RWPE2 (cell line): ENCODE measurements at regions not wholly inside any gene's neighbourhood (a gene's known extent, or its start where the extent isn't known, plus 50 kb on each side); places are given as distances from the start of the nearest gene placed in this dataset.

Source experiments
- ATAC-seq: fragments of 200-7000 bp; cut with Tn5 transposase; 3 replicates; pipeline ENCODE4 v1.9.1; 2021; ENCODE audit warnings: low read depth
- DNase-seq: peaks from one replicate; pipeline ENCODE4 v3.0.0-alpha.2; 2020; ENCODE audit warnings: low spot score
- H3K27ac ChIP-seq: fragments of 450-650 bp; 2 replicates; pipeline ENCODE4 v1.5.1; 2017; ENCODE audit warnings: mild to moderate bottlenecking; ENCODE audit not compliant: poor library complexity, severe bottlenecking
- H3K27me3 ChIP-seq: fragments of 250-450 bp; sonication (Bioruptor Pico); 2 replicates; pipeline ENCODE4 v1.5.1; 2021; ENCODE audit warnings: mild to moderate bottlenecking, moderate library complexity; ENCODE audit not compliant: insufficient read depth, poor library complexity, severe bottlenecking
- H3K36me3 ChIP-seq: fragments of 250-450 bp; sonication (Bioruptor Pico); 2 replicates; pipeline ENCODE4 v1.5.1; 2020; ENCODE audit warnings: low read depth, mild to moderate bottlenecking, moderate library complexity
- H3K4me1 ChIP-seq: fragments of 250-450 bp; sonication (Bioruptor Pico); 2 replicates; pipeline ENCODE4 v1.5.1; 2021; ENCODE audit warnings: mild to moderate bottlenecking, moderate library complexity; ENCODE audit not compliant: insufficient read depth, poor library complexity, severe bottlenecking
- H3K4me3 ChIP-seq: fragments of 250-450 bp; sonication (Bioruptor Pico); 2 replicates; pipeline ENCODE4 v1.5.1; 2021; ENCODE audit warnings: mild to moderate bottlenecking, moderate library complexity; ENCODE audit not compliant: severe bottlenecking
- H3K9me3 ChIP-seq: fragments of 250-450 bp; sonication (Bioruptor Pico); 2 replicates; pipeline ENCODE4 v1.5.1; 2021; ENCODE audit warnings: mild to moderate bottlenecking, moderate library complexity; ENCODE audit not compliant: severe bottlenecking
- CTCF ChIP-seq: fragments of 450-650 bp; IDR thresholded peaks from one replicate; pipeline ENCODE4 v1.5.1; 2017; ENCODE audit warnings: mild to moderate bottlenecking, moderate library complexity; ENCODE audit not compliant: poor library complexity, severe bottlenecking

GRCh38 chr12:67916266-67916970 is 72.8 kb upstream of the IFNG-AS1 start:
- Histone ChIP-seq H3K36me3 (no peaks in the 10 kb centered on the region), H3K4me1 (peaks cover 37% of the 10 kb centered on the region), H3K9me3 (no peaks in the 10 kb centered on the region), H3K4me3 (no peak overlapping the region), H3K27ac (no peak overlapping the region), H3K27me3 (no peaks in the 10 kb centered on the region)
- TF ChIP-seq CTCF, result no peak
- no peak for DNase-seq
- no peak for ATAC-seq

GRCh38 chr12:67917811-67918210 is 71.4 kb upstream of the IFNG-AS1 start:
- H3K27me3 ChIP-seq, result no peaks in the 10 kb centered on the region
- H3K27ac ChIP-seq, result no peak overlapping the region
- peaks cover 35% of the 10 kb centered on the region for H3K4me1 ChIP-seq
- no peaks in the 10 kb centered on the region for H3K36me3 ChIP-seq
- ATAC-seq (no peak), DNase-seq (no peak)
- no peaks in the 10 kb centered on the region for H3K9me3 ChIP-seq
- no peak for TF ChIP-seq CTCF
- no peak overlapping the region for H3K4me3 ChIP-seq

- no peak overlapping the region for H3K4me3 ChIP-seq
- no peaks in the 10 kb centered on the region for H3K9me3 ChIP-seq
- ATAC-seq, result no peak
- H3K27ac ChIP-seq, result peak overlapping the region; percentile 97
- no peaks in the 10 kb centered on the region for H3K36me3 ChIP-seq
- peaks cover 35% of the 10 kb centered on the region for H3K4me1 ChIP-seq
- no peaks in the 10 kb centered on the region for H3K27me3 ChIP-seq
- no peak for DNase-seq
- no peak for TF ChIP-seq CTCF
Observed at GRCh38 chr12:67918441-67918840, 70.8 kb upstream of the IFNG-AS1 start.

- DNase-seq (no peak), ATAC-seq (peak; percentile 68)
Observed at GRCh38 chr12:67919406-67919805, 69.8 kb upstream of the IFNG-AS1 start.

More at GRCh38 chr12:67919406-67919805, 69.8 kb upstream of the IFNG-AS1 start:
- Histone ChIP-seq H3K27me3 (no peaks in the 10 kb centered on the region), H3K4me1 (peaks cover 35% of the 10 kb centered on the region), H3K36me3 (no peaks in the 10 kb centered on the region), H3K27ac (peak overlapping the region; percentile 97), H3K9me3 (no peaks in the 10 kb centered on the region), H3K4me3 (no peak overlapping the region)
- TF ChIP-seq CTCF, result no peak
